ENCODE measurements at regions not wholly inside any gene's neighbourhood (a gene's known extent, or its start where the extent isn't known, plus 50 kb on each side); places are given as distances from the start of the nearest gene placed in this dataset.

DNA sequence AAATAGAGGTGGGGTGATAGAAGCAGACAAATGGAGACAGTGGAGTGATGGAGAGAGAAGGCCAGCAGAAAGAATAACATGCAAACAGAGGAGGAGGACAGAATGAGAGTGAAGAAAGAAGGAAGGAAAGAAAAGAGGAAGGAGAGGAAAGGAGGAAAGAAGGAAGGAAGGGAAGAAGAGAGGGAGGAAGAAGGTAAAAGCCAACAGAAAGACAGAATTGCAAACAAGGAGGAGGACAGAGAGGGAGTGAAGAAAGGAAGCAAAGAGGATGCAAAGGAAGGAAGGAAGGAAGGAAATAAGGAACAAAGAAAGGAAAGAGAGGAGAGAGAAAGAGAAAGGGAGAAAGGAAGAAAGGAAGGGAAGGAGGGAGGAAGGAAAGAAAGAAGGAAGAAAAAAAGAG, 444.0 kb downstream of the IRS1 start:
- no peak overlapping the region for H3K27ac ChIP-seq
- no peak overlapping the region for H3K4me3 ChIP-seq
- H3K36me3 ChIP-seq: no peaks in the 10 kb centered on the region
- H3K9me3 ChIP-seq (replicated peaks): no peaks in the 10 kb centered on the region
- no peak for DNase-seq (ENCODE audit: low read depth in 1 of 2, low spot score in 2 of 2)
- no peaks in the 10 kb centered on the region for H3K27me3 ChIP-seq (replicated peaks)
- peaks cover 8% of the 10 kb centered on the region for H3K4me1 ChIP-seq (replicated peaks)

DNA sequence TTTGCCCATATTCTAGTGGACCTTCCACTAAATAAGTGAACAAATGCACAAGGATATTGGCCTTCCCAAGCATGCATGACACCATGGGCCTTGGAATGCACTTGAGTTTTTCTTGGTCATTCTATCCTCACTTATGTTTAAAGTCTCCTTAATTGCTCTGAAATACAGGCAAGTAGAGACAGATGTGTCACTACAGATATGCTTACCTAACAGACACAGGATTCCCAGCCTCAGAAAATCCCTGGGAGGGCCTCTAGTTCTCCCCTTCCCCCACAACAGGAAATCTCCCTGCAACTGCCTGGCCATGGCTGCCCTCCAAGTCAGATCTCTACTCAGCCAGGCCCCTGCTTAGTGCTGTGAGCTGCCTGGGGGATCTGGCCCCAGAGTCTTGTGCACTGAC, 445.2 kb downstream of the IRS1 start:
- peak overlapping the region; percentile 22; the same call in 1 of the 2 replicates for H3K27ac ChIP-seq
- no peaks in the 10 kb centered on the region for H3K27me3 ChIP-seq (replicated peaks)
- H3K4me3 ChIP-seq: no peak overlapping the region
- H3K4me1 ChIP-seq (replicated peaks): peaks cover 8% of the 10 kb centered on the region
- DNase-seq (ENCODE audit: low read depth in 1 of 2, low spot score in 2 of 2): peak; percentile 60 to 75
- no peaks in the 10 kb centered on the region for H3K9me3 ChIP-seq (replicated peaks)
- no peaks in the 10 kb centered on the region for H3K36me3 ChIP-seq

DNA sequence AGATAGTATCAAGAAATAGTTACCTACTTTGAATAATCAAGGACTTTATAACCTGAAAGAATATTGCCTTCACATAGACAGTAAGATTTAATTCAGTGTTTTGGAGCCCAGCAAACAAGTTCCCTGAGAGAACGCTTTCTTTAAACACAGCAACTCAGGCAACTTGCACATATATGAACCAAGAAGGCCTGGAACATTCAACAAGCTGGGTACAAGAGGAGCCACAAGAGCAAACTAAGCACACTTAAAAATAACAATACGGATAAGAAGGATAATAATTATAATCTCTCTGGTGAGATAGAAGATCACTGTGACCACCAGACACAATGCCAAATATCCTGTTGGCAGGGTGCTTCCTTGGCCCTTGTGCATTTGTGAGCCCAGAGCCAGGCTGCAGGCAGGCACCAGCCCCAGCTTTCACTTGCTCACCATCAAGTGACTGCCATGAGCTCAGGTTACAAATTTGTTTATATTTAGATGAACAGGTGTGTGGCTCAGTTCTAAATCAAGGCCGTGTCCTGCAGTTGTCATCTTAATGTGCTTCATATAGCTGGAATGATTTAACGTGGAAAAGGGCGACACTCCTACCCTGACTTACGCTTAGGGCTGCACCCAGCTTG, 446.6 kb downstream of the IRS1 start:
- H3K36me3 ChIP-seq: no peaks in the 10 kb centered on the region
- H3K27me3 ChIP-seq (replicated peaks): no peaks in the 10 kb centered on the region
- no peak for DNase-seq (ENCODE audit: low read depth in 1 of 2, low spot score in 2 of 2)
- peaks cover 8% of the 10 kb centered on the region for H3K4me1 ChIP-seq (replicated peaks)
- H3K4me3 ChIP-seq: no peak overlapping the region
- H3K9me3 ChIP-seq (replicated peaks): no peaks in the 10 kb centered on the region
- H3K27ac ChIP-seq: no peak overlapping the region

DNA sequence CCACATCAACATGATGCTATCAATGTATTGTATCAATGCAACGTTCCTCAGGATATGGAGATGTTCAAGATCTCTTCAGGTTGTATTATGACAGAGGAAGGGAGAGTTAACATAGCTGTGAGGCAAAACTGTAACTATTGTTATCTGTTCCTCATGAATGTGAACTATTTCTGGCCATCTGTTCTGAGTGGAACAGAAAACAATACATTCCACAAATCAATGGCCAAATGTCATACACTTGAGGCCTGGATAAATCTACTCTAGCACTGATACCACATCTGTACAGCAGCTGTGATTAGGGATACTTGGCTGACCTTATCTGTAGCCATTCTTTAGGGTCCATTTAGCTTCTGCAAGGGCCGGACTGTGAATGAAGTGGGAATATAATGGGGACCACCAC, 447.9 kb downstream of the IRS1 start:
- Histone ChIP-seq H3K36me3 (no peaks in the 10 kb centered on the region), H3K4me3 (no peak overlapping the region), H3K27me3 (replicated peaks) (no peaks in the 10 kb centered on the region), H3K9me3 (replicated peaks) (no peaks in the 10 kb centered on the region), H3K27ac (no peak overlapping the region), H3K4me1 (replicated peaks) (peaks cover 8% of the 10 kb centered on the region)
- DNase-seq (ENCODE audit: low read depth in 1 of 2, low spot score in 2 of 2): no peak

DNA sequence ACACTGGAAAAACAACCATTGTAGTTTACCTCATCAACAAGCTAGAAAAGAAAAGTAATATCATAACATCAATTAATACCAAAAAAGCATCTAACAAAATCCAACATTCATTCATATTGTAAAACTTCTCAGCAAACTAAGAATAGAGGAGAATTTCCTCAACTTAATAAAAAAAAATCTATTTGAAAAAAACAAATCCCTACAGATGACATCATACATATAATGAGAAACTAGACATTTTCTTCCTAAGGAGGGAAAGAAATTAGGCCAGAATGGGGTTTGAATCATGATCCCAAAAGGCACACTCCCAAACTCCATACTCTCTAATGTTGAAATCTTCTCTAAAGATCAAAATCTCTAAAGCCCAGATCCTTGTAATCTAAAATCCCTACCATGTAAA, 460.0 kb downstream of the IRS1 start:
- H3K4me3 ChIP-seq: no peak overlapping the region
- no peak for DNase-seq (ENCODE audit: low read depth in 1 of 2, low spot score in 2 of 2)
- H3K36me3 ChIP-seq: no peaks in the 10 kb centered on the region
- peaks cover 10% of the 10 kb centered on the region for H3K4me1 ChIP-seq (replicated peaks)
- H3K27me3 ChIP-seq (replicated peaks): no peaks in the 10 kb centered on the region
- H3K27ac ChIP-seq: no peak overlapping the region
- H3K9me3 ChIP-seq (replicated peaks): no peaks in the 10 kb centered on the region

DNA sequence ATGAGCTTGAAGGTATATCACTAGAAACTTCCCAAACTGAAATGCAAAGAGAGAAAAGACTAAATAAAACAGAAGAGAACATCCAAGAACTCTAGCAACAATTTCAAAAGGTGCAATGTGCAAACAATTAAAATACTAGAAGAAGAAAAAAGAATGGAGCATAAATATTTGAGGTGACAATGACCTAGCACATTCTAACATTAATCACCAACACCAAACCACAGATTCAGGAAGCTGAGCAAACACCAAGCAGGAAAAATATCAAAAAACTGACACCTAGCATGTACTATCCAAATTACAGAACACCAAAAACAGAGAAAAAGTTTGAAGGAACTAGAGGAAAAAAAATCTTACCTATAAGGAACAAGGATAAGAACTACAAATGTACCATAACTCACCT, 460.8 kb downstream of the IRS1 start:
- Histone ChIP-seq H3K4me3 (no peak overlapping the region), H3K4me1 (replicated peaks) (peaks cover 12% of the 10 kb centered on the region), H3K9me3 (replicated peaks) (no peaks in the 10 kb centered on the region), H3K27ac (no peak overlapping the region), H3K27me3 (replicated peaks) (no peaks in the 10 kb centered on the region), H3K36me3 (no peaks in the 10 kb centered on the region)
- no peak for DNase-seq (ENCODE audit: low read depth in 1 of 2, low spot score in 2 of 2)

DNA sequence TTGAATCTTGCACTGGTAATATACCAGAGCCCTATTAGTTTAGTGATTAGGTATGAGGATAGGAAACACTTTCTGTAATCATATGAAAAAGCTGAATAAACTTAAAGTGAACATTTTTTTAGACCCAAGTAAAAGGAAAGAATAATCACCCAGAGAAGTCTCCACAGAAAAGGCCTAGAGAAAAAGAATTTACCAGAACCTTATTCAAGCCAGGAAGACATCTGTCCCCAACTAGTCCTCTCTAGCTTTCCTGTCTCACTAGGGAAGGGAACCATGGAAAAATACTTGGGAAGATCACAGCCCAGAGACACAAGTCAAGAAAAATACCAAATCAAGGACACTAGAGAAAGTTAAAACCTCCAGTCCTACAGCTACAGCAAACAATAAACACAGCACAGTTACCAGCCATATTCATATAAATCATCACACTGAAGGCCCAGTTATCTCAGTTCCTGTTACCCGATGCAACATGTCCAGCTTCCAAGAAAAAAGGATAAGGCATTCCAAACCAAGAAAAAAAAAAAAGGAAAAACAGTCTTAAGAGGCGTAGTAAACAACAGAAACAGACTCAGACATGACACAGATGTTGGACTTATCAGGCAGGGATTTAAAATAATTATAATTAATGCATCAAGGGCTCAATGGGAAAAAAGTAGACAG, 461.5 kb downstream of the IRS1 start:
- no peak for DNase-seq (ENCODE audit: low read depth in 1 of 2, low spot score in 2 of 2)

DNA sequence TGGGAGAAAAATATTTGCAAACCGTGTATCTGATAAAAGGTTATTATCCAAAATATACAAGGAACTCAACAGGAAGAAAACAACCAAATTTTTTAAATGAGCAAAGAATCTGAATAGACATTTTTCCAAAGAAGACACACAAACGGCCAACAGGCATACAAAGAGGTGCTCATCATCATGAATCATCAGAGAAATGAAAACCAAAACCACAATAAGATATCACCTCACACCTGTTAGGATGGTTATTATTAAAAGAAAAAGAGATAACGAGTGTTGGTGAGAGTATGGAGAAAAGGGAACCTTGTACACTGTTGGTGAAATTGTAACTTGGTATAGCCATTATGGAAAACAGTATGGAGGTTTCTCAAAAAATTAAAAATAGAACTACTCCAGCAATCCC, 463.3 kb downstream of the IRS1 start:
- Histone ChIP-seq H3K9me3 (replicated peaks) (no peaks in the 10 kb centered on the region), H3K4me3 (no peak overlapping the region), H3K4me1 (replicated peaks) (peaks cover 12% of the 10 kb centered on the region), H3K36me3 (no peaks in the 10 kb centered on the region), H3K27ac (no peak overlapping the region), H3K27me3 (replicated peaks) (no peaks in the 10 kb centered on the region)
- no peak for DNase-seq (ENCODE audit: low read depth in 1 of 2, low spot score in 2 of 2)

More for the DNA sequence above, 461.5 kb downstream of the IRS1 start:
- Histone ChIP-seq H3K9me3 (replicated peaks) (no peaks in the 10 kb centered on the region), H3K27me3 (replicated peaks) (no peaks in the 10 kb centered on the region), H3K36me3 (no peaks in the 10 kb centered on the region), H3K4me3 (no peak overlapping the region), H3K4me1 (replicated peaks) (peaks cover 12% of the 10 kb centered on the region), H3K27ac (no peak overlapping the region)

DNA sequence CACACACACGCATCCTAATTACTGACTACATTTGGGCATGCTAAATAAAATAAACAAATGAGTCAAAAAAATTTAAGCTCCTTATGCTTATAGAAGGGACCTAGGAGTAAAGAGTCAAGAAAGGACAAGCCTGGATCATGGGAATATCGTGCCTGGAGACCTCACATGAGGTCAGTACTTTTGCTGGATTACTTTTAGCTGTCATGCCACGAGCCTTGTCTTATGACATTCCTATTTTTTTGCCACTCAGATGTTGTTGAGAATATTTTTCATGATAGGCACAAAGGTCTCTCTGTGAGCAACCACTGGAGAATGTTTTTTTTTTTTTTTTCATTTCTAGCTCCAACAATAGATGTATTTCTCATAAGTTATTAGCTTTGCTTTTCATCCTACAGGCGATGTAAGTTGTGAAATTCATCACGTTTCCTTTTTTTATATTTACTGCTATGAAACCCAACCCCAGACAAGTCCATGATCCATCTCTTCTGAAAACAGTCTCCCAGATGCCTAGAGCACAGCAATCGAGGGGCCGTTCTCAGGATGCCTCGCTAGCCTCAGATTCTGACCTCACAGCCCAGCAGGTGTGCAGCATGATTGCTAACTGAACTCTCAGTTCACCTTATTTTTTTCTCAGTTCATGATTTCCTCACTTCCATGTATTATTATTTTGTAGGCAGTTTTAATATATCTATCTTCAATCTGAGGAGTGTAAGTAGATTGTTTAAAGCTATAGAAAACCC, 464.5 kb downstream of the IRS1 start:
- peak in 1 of 2 experiments; percentile 71 for DNase-seq (ENCODE audit: low read depth in 1 of 2, low spot score in 2 of 2)
- Histone ChIP-seq H3K27me3 (replicated peaks) (no peaks in the 10 kb centered on the region), H3K9me3 (replicated peaks) (no peaks in the 10 kb centered on the region), H3K36me3 (no peaks in the 10 kb centered on the region), H3K27ac (peak overlapping the region; percentile 17; the same call in 1 of the 2 replicates), H3K4me3 (no peak overlapping the region), H3K4me1 (replicated peaks) (peaks cover 12% of the 10 kb centered on the region)

DNA sequence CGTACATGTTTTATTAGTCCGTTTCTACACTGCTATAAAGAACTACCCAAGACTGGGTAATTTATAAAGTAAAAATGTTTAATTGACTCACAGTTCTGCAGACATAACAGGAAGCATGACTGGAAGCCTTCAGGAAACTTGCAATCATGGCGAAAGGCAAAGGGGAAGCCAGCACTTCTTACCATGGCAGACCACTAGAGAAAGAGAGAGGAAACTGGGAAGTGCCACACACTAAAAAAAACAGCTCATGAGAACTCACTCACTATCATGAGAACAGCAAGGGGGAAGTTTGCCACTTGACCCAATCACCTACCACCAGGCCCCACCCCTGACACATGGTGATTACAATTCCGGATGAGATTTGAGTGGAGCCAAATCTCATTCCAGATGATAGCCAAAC, 466.2 kb downstream of the IRS1 start:
- H3K4me3 ChIP-seq: no peak overlapping the region

DNA sequence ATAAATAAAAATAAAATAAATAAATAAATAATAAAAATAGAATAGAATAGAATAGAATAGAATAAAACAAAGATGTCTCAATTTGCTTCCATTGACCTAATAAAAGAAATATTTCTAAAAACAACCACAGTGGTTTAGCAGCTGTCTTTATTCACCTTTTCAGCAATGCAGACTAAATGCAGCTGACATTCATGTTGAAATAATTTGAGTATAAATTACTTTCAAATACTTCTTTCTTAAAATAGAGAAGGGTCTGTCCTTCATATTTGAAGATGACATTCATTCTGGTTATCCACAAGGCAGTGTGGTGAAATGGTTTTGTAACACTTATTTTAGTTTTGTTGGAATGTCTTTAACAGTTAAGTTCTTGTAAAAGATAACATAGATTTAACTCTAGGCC, 469.4 kb downstream of the IRS1 start:
- Histone ChIP-seq H3K9me3 (replicated peaks) (no peaks in the 10 kb centered on the region), H3K4me3 (no peak overlapping the region), H3K4me1 (replicated peaks) (peaks cover 7% of the 10 kb centered on the region), H3K27me3 (replicated peaks) (no peaks in the 10 kb centered on the region), H3K27ac (no peak overlapping the region), H3K36me3 (no peaks in the 10 kb centered on the region)
- DNase-seq (ENCODE audit: low read depth in 1 of 2, low spot score in 2 of 2): no peak

More for the DNA sequence above, 466.2 kb downstream of the IRS1 start:
- H3K27me3 ChIP-seq (replicated peaks): no peaks in the 10 kb centered on the region
- no peaks in the 10 kb centered on the region for H3K9me3 ChIP-seq (replicated peaks)
- no peaks in the 10 kb centered on the region for H3K36me3 ChIP-seq
- no peak for DNase-seq (ENCODE audit: low read depth in 1 of 2, low spot score in 2 of 2)
- H3K27ac ChIP-seq: no peak overlapping the region
- peaks cover 12% of the 10 kb centered on the region for H3K4me1 ChIP-seq (replicated peaks)

DNA sequence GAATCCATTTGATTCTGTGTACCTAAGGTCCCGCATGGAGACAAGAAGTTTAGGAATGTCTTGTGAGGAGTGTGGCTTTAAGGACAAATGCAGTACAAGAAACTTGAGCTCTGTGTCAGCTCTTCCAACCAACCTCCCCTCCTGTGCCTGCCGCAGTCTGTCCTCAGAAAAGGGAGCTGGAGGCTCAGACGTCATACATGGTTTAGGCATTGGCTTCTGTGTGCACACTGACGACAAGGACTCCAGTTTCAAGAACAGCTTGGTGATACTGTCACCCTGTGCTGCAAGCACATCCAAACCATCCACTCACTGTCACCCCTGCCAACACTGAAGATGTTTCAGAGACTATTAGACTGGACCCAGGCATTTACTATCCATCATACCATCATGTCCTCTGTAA, 470.4 kb downstream of the IRS1 start:
- no peak overlapping the region for H3K27ac ChIP-seq

DNA sequence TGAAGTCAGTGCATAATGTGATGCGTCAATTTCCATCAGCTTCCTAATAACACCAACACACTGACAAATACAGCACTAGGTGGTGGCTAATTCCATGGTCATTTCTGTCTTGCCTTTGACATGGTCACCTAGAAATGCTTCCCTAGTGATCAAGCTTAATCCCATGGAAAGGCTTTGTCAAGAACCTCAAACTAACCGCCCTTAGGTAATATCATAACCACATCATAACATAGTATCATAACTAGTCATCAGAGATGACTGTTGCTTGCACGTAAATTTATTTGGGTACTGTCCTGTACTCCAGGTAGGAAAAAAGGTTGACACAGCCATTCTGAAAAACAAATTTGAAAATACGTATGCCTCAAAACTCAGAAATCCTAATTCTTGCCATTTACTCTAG, 471.8 kb downstream of the IRS1 start:
- H3K27ac ChIP-seq: no peak overlapping the region
- no peaks in the 10 kb centered on the region for H3K36me3 ChIP-seq
- no peak for DNase-seq (ENCODE audit: low read depth in 1 of 2, low spot score in 2 of 2)
- H3K4me1 ChIP-seq (replicated peaks): no peaks in the 10 kb centered on the region; the same call in 1 of the 2 replicates
- no peak overlapping the region for H3K4me3 ChIP-seq
- no peaks in the 10 kb centered on the region for H3K27me3 ChIP-seq (replicated peaks)
- H3K9me3 ChIP-seq (replicated peaks): no peaks in the 10 kb centered on the region

More for the DNA sequence above, 470.4 kb downstream of the IRS1 start:
- DNase-seq (ENCODE audit: low read depth in 1 of 2, low spot score in 2 of 2): no peak
- no peaks in the 10 kb centered on the region for H3K9me3 ChIP-seq (replicated peaks)
- H3K36me3 ChIP-seq: no peaks in the 10 kb centered on the region
- no peaks in the 10 kb centered on the region; the same call in 1 of the 2 replicates for H3K4me1 ChIP-seq (replicated peaks)
- H3K27me3 ChIP-seq (replicated peaks): no peaks in the 10 kb centered on the region
- no peak overlapping the region for H3K4me3 ChIP-seq

DNA sequence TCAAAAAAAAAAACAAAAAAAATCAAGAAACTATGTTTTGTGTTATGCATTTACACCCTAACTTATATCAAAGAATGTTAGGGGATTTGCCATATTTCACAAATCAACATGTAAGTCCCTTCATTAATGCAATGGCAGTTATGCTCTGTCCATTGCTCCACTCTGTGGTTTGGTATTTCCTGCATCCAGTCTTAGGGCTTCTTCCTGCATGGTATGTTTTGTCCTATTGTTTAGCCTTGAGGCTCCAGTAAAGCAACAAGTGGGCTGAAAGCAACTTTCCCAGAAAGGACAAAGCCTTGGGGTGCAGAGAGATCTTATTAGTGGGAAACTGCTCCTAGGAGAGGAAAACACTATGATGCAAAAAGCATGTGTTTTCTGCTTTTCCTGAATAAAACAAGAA, 474.1 kb downstream of the IRS1 start:
- Histone ChIP-seq H3K36me3 (no peaks in the 10 kb centered on the region), H3K27ac (no peak overlapping the region), H3K4me3 (no peak overlapping the region), H3K9me3 (replicated peaks) (no peaks in the 10 kb centered on the region), H3K4me1 (replicated peaks) (no peaks in the 10 kb centered on the region; the same call in 1 of the 2 replicates), H3K27me3 (replicated peaks) (no peaks in the 10 kb centered on the region)
- DNase-seq (ENCODE audit: low read depth in 1 of 2, low spot score in 2 of 2): peak in 1 of 2 experiments; percentile 14

Measured in SJSA1 (cell line).